C1 segment of cervical spinal cord (tissue), 14 donors: ENCODE measurements at regions not wholly inside any gene's neighbourhood (a gene's known extent, or its start where the extent isn't known, plus 50 kb on each side); places are given as distances from the start of the nearest gene placed in this dataset.
"Not testable (repeated sequence)": the region's sequence is repeated elsewhere in the genome, so short reads cannot be mapped to it uniquely, and the experiment has no call there.

Experiments used
- DNase-seq, 14 donors: peaks; one replicate each; lab custom pipeline; 2025; lab: John Stamatoyannopoulos, UW

GRCh38 chr18:27581296-27581904, 396.3 kb upstream of the CHST9 start:
- no peak for DNase-seq

GRCh38 chr18:27579364-27579763, 394.3 kb upstream of the CHST9 start:
- no peak for DNase-seq

GRCh38 chr18:27577752-27578151, 392.6 kb upstream of the CHST9 start:
- DNase-seq = no peak

GRCh38 chr18:27577265-27577664, 392.2 kb upstream of the CHST9 start:
- no peak for DNase-seq

GRCh38 chr18:27567434-27567833, 382.3 kb upstream of the CHST9 start:
- DNase-seq = no peak

GRCh38 chr18:27564066-27564465, 379.0 kb upstream of the CHST9 start:
- DNase-seq = no peak

- DNase-seq = no peak
Measured at GRCh38 chr18:27558388-27559155, 373.5 kb upstream of the CHST9 start.

GRCh38 chr18:27556741-27557140, 371.6 kb upstream of the CHST9 start:
- no peak for DNase-seq

GRCh38 chr18:27549335-27550039, 364.4 kb upstream of the CHST9 start:
- DNase-seq = no peak

GRCh38 chr18:27546991-27547390, 361.9 kb upstream of the CHST9 start:
- DNase-seq = no peak

GRCh38 chr18:27544206-27544605, 359.1 kb upstream of the CHST9 start:
- DNase-seq = no peak

- DNase-seq = no peak
Measured at GRCh38 chr18:27541293-27541692, 356.2 kb upstream of the CHST9 start.

GRCh38 chr18:27540111-27540510, 355.0 kb upstream of the CHST9 start:
- no peak for DNase-seq

GRCh38 chr18:27528925-27529521, 343.9 kb upstream of the CHST9 start:
- no peak for DNase-seq

GRCh38 chr18:27527856-27528255, 342.7 kb upstream of the CHST9 start:
- DNase-seq = no peak

- DNase-seq = no peak
Measured at GRCh38 chr18:27520401-27520800, 335.3 kb upstream of the CHST9 start.

- not testable (repeated sequence) for DNase-seq
Measured at GRCh38 chr18:27510036-27510633, 325.0 kb upstream of the CHST9 start.

GRCh38 chr18:27501671-27502070, 316.6 kb upstream of the CHST9 start:
- peak in 1 of 14 donors; percentile 3 for DNase-seq

GRCh38 chr18:27500531-27500930, 315.4 kb upstream of the CHST9 start:
- peak in 3 of 14 donors; percentile 5 to 23 (median 6) for DNase-seq

- no peak for DNase-seq
Measured at GRCh38 chr18:27497246-27497645, 312.1 kb upstream of the CHST9 start.

- no peak for DNase-seq
Measured at GRCh38 chr18:27493182-27493581, 308.1 kb upstream of the CHST9 start.

GRCh38 chr18:27491772-27492171, 306.7 kb upstream of the CHST9 start:
- no peak for DNase-seq
